Hematopoietic multipotent progenitor cell treated with erythropoietin and hydrocortisone succinate and interleukin-3 and kit ligand, for 8 days (in vitro differentiated cells): ENCODE measurements at regions not wholly inside any gene's neighbourhood (a gene's known extent, or its start where the extent isn't known, plus 50 kb on each side); places are given as distances from the start of the nearest gene placed in this dataset.

Experiments used
- DNase-seq: peaks from one replicate; pipeline ENCODE4 v3.0.0-alpha.2; 2015

- no peak for DNase-seq
These were observed 120.5 kb upstream of the HMHB1 start for GRCh38 chr5:143691287-143691944.

GRCh38 chr5:143687604-143688003 lies 124.4 kb upstream of the HMHB1 start:
- DNase-seq = no peak

GRCh38 chr5:143685246-143685815 lies 126.6 kb upstream of the HMHB1 start:
- no peak for DNase-seq

- no peak for DNase-seq
These were observed 128.5 kb upstream of the HMHB1 start for GRCh38 chr5:143683459-143683858.

- DNase-seq = no peak
These were observed 129.0 kb upstream of the HMHB1 start for GRCh38 chr5:143682929-143683386.

GRCh38 chr5:143682246-143682905 lies 129.6 kb upstream of the HMHB1 start:
- DNase-seq = no peak

GRCh38 chr5:143680672-143681259 lies 131.2 kb upstream of the HMHB1 start:
- DNase-seq = no peak

GRCh38 chr5:143679777-143680176 lies 132.2 kb upstream of the HMHB1 start:
- DNase-seq = no peak

GRCh38 chr5:143678148-143678905 lies 133.6 kb upstream of the HMHB1 start:
- no peak for DNase-seq

- no peak for DNase-seq
These were observed 134.6 kb upstream of the HMHB1 start for GRCh38 chr5:143677403-143677802.

GRCh38 chr5:143676802-143677201 lies 135.2 kb upstream of the HMHB1 start:
- DNase-seq = no peak

- no peak for DNase-seq
These were observed 137.5 kb upstream of the HMHB1 start for GRCh38 chr5:143674469-143674786.

GRCh38 chr5:143673676-143674468 lies 138.1 kb upstream of the HMHB1 start:
- no peak for DNase-seq

GRCh38 chr5:143672806-143673205 lies 139.2 kb upstream of the HMHB1 start:
- no peak for DNase-seq

- no peak for DNase-seq
These were observed 140.0 kb upstream of the HMHB1 start for GRCh38 chr5:143671674-143672569.

- no peak for DNase-seq
These were observed 140.9 kb upstream of the HMHB1 start for GRCh38 chr5:143671021-143671420.

GRCh38 chr5:143665866-143666265 lies 146.1 kb upstream of the HMHB1 start:
- no peak for DNase-seq

GRCh38 chr5:143664623-143665022 lies 147.3 kb upstream of the HMHB1 start:
- no peak for DNase-seq

GRCh38 chr5:143663872-143664271 lies 148.1 kb upstream of the HMHB1 start:
- DNase-seq = no peak

GRCh38 chr5:143662020-143662419 lies 149.9 kb upstream of the HMHB1 start:
- DNase-seq = no peak

- no peak for DNase-seq
These were observed 151.3 kb upstream of the HMHB1 start for GRCh38 chr5:143660625-143661024.
